ENCODE measurements at regions not wholly inside any gene's neighbourhood (a gene's known extent, or its start where the extent isn't known, plus 50 kb on each side); places are given as distances from the start of the nearest gene placed in this dataset.

- no peak for TF ChIP-seq POLR2A (IDR thresholded peaks at IDR 0.05)
- no peak for TF ChIP-seq CTCF (IDR thresholded peaks at IDR 0.05)
Measured at GRCh38 chr3:30964612-30965011, 70.2 kb upstream of the GADL1 start.

Measured in esophagus squamous epithelium (tissue), 4 donors.